Hepatocyte (in vitro differentiated cells): ENCODE measurements at regions not wholly inside any gene's neighbourhood (a gene's known extent, or its start where the extent isn't known, plus 50 kb on each side); places are given as distances from the start of the nearest gene placed in this dataset.

Experiments used
- DNase-seq: peaks from one replicate; pipeline ENCODE4 v3.0.0-alpha.2; 2016; ENCODE audit warnings: low spot score
- H2AFZ ChIP-seq: fragments of 200-600 bp; sonication (generic); 2 replicates; pipeline ENCODE4 v1.6.0; 2016; ENCODE audit warnings: antibody characterized with exemption, mild to moderate bottlenecking
- H3K27ac ChIP-seq: fragments of 200-600 bp; sonication (generic); 2 replicates; pipeline ENCODE4 v1.5.1; 2016; ENCODE audit warnings: mild to moderate bottlenecking
- H3K27me3 ChIP-seq: fragments of 200-600 bp; sonication (generic); 2 replicates; pipeline ENCODE4 v1.6.1; 2016
- H3K36me3 ChIP-seq: fragments of 200-600 bp; sonication (generic); replicated peaks from 2 replicates; pipeline ENCODE4 v1.5.1; 2016; ENCODE audit warnings: low read depth; ENCODE audit not compliant: insufficient read depth
- H3K4me1 ChIP-seq: fragments of 200-600 bp; sonication (generic); 2 replicates; pipeline ENCODE4 v1.5.1; 2016; ENCODE audit warnings: mild to moderate bottlenecking, moderate library complexity; ENCODE audit not compliant: insufficient read depth
- H3K4me2 ChIP-seq: fragments of 200-600 bp; sonication (generic); 2 replicates; pipeline ENCODE4 v1.6.0; 2016
- H3K4me3 ChIP-seq: fragments of 200-600 bp; sonication (generic); 2 replicates; pipeline ENCODE4 v1.5.1; 2016; ENCODE audit warnings: mild to moderate bottlenecking
- H3K79me2 ChIP-seq: fragments of 200-600 bp; sonication (generic); 2 replicates; pipeline ENCODE4 v1.6.0; 2017; ENCODE audit warnings: mild to moderate bottlenecking
- H3K9me2 ChIP-seq: fragments of 200-600 bp; sonication (generic); replicated peaks from 2 replicates; pipeline ENCODE4 v1.6.0; 2017; ENCODE audit warnings: mild to moderate bottlenecking; ENCODE audit not compliant: insufficient read depth
- H3K9me3 ChIP-seq: fragments of 200-600 bp; sonication (generic); 2 replicates; pipeline ENCODE4 v1.5.1; 2016; ENCODE audit warnings: low read depth, mild to moderate bottlenecking
- H4K20me1 ChIP-seq: fragments of 200-600 bp; sonication (generic); 2 replicates; pipeline ENCODE4 v1.6.0; 2016; ENCODE audit warnings: mild to moderate bottlenecking; ENCODE audit not compliant: insufficient read depth, poor library complexity, severe bottlenecking
- EZH2 ChIP-seq: fragments of 200-600 bp; sonication (generic); IDR thresholded peaks from 2 replicates; pipeline ENCODE4 v1.6.1; 2016; ENCODE audit warnings: antibody characterized with exemption, mild to moderate bottlenecking, borderline replicate concordance
- EZH2phosphoT487 ChIP-seq: fragments of 200-600 bp; sonication (generic); IDR thresholded peaks from one replicate; pipeline ENCODE4 v1.6.1; 2018; ENCODE audit warnings: antibody characterized with exemption, mild to moderate bottlenecking, low read depth, moderate library complexity; ENCODE audit not compliant: unreplicated experiment, severe bottlenecking
- WGBS: methylation state at CpG from one replicate; pipeline ENCODE4 v1.1.6; 2016; ENCODE audit warnings: low lambda C conversion rate; ENCODE audit errors: missing lambda C conversion rate; 5-methylcytosine and 5-hydroxymethylcytosine counted together
- TF ChIP-seq, protein P1 (sequence below): fragments of 200-600 bp; sonication (generic); IDR thresholded peaks from 2 replicates; pipeline ENCODE4 v1.5.1; 2016; ENCODE audit warnings: antibody characterized with exemption, mild to moderate bottlenecking; ENCODE audit not compliant: poor library complexity

DNA sequence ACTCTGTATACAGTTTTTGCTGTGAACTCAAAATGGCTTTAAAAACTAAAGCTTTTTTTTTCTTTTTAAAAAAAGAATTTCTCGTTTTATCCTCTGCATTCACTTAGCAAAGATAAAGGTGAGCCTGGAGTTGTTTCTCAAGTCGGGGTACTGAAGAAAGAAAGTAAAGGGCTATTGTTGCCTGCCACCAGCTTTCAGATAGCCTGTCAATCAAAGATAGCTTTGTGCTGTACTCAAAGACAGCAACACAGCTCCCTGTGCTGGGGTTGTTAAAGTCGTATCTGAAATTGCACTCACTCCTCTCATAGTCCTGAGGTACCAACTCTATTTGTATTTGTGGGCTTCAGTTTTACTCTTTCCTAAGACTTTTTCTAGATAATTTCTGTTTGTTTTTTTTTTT, 710.1 kb upstream of the ID4 start:
- H3K9me2 ChIP-seq: no peaks in the 10 kb centered on the region
- H4K20me1 ChIP-seq: no peaks in the 10 kb centered on the region
- TF ChIP-seq EZH2 (no peak), EZH2phosphoT487 (no peak)
- TF ChIP-seq, protein P1, sequence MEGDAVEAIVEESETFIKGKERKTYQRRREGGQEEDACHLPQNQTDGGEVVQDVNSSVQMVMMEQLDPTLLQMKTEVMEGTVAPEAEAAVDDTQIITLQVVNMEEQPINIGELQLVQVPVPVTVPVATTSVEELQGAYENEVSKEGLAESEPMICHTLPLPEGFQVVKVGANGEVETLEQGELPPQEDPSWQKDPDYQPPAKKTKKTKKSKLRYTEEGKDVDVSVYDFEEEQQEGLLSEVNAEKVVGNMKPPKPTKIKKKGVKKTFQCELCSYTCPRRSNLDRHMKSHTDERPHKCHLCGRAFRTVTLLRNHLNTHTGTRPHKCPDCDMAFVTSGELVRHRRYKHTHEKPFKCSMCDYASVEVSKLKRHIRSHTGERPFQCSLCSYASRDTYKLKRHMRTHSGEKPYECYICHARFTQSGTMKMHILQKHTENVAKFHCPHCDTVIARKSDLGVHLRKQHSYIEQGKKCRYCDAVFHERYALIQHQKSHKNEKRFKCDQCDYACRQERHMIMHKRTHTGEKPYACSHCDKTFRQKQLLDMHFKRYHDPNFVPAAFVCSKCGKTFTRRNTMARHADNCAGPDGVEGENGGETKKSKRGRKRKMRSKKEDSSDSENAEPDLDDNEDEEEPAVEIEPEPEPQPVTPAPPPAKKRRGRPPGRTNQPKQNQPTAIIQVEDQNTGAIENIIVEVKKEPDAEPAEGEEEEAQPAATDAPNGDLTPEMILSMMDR: no peak
- no peak overlapping the region for H3K4me3 ChIP-seq
- no peaks in the 10 kb centered on the region for H3K79me2 ChIP-seq
- H3K4me1 ChIP-seq: no peaks in the 10 kb centered on the region
- no peak overlapping the region for H3K27ac ChIP-seq
- WGBS: 54% methylated on average over 3 of the region's 3 CpGs
- no peaks in the 10 kb centered on the region for H3K27me3 ChIP-seq
- no peaks in the 10 kb centered on the region for H3K36me3 ChIP-seq
- H2AFZ ChIP-seq: no peak overlapping the region
- no peaks in the 10 kb centered on the region for H3K9me3 ChIP-seq
- no peak for DNase-seq
- no peak overlapping the region for H3K4me2 ChIP-seq

DNA sequence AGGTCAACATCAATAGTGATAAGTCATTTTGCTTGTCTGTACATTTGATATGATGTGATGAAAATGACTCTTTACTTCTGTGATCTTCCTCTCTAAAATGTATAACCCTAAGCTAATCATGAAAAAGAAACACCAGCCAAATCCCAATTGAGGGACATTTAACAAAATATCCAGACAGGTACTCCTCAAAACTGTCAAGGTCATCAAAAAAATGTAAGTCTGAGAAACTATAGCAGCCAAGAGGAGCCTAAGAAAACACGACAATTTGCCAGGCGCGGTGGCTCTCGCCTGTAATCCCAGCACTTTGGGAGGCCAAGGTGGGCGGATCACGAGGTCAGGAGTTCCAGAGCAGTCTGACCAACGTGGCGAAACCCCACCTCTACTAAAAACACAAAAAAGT, 708.5 kb upstream of the ID4 start:
- H3K27ac ChIP-seq: no peak overlapping the region
- H4K20me1 ChIP-seq: no peaks in the 10 kb centered on the region
- no peak overlapping the region for H3K4me3 ChIP-seq
- H3K4me2 ChIP-seq: no peak overlapping the region
- WGBS: 96% methylated on average over 7 of the region's 8 CpGs
- H3K9me3 ChIP-seq: no peaks in the 10 kb centered on the region
- no peaks in the 10 kb centered on the region for H3K27me3 ChIP-seq
- no peaks in the 10 kb centered on the region for H3K4me1 ChIP-seq
- no peaks in the 10 kb centered on the region for H3K79me2 ChIP-seq
- H3K36me3 ChIP-seq: no peaks in the 10 kb centered on the region
- H3K9me2 ChIP-seq: no peaks in the 10 kb centered on the region
- no peak overlapping the region for H2AFZ ChIP-seq
- no peak for DNase-seq
- TF ChIP-seq EZH2phosphoT487: no peak
- no peak for TF ChIP-seq EZH2
- TF ChIP-seq, protein P1: no peak

DNA sequence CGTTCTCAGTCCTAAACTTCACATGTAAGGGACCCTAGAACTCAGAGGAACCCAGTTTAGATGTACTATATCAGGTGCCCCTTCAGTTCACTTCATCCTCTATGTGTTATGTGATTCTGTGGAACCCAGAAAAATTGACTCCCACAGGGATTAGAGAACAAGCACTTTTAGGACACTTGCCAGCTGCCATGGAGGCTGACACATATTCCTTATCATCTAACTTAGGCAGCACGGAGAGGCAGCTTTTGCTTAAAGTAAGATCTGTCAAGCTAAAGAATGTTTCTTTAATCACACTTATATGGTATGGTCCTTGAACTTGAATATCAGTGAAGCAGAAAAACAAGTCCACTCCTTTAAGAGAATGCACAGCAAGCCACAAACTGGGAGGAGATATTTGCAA, 701.5 kb upstream of the ID4 start:
- H3K4me1 ChIP-seq: no peaks in the 10 kb centered on the region

More for the DNA sequence above, 701.5 kb upstream of the ID4 start:
- Histone ChIP-seq H3K9me2 (no peaks in the 10 kb centered on the region), H3K79me2 (no peaks in the 10 kb centered on the region), H3K4me3 (no peak overlapping the region), H3K36me3 (no peaks in the 10 kb centered on the region), H3K27ac (no peak overlapping the region), H3K27me3 (no peaks in the 10 kb centered on the region), H2AFZ (no peak overlapping the region), H3K4me2 (no peak overlapping the region), H4K20me1 (no peaks in the 10 kb centered on the region), H3K9me3 (no peaks in the 10 kb centered on the region)
- 46% methylated on average over 2 of the region's 2 CpGs for WGBS
- no peak for DNase-seq
- TF ChIP-seq, protein P1: no peak
- no peak for TF ChIP-seq EZH2
- no peak for TF ChIP-seq EZH2phosphoT487
